VCaP (cell line): ENCODE measurements at regions not wholly inside any gene's neighbourhood (a gene's known extent, or its start where the extent isn't known, plus 50 kb on each side); places are given as distances from the start of the nearest gene placed in this dataset.

Experiments
- H3K27ac ChIP-seq: fragments of 450-650 bp; 2 replicates; pipeline ENCODE4 v1.5.1; 2017
- CTCF ChIP-seq: fragments of 450-650 bp; conservative IDR thresholded peaks from 2 replicates; pipeline ENCODE4 v1.5.1; 2017; ENCODE audit warnings: mild to moderate bottlenecking, moderate library complexity

- H3K27ac ChIP-seq, result no peak overlapping the region
- no peak for TF ChIP-seq CTCF
Observed at GRCh38 chr4:31026256-31026655, 306.1 kb downstream of the PCDH7 start.

GRCh38 chr4:31034550-31034949 is 314.4 kb downstream of the PCDH7 start:
- no peak for TF ChIP-seq CTCF

GRCh38 chr4:31035761-31036160 is 315.6 kb downstream of the PCDH7 start:
- H3K27ac ChIP-seq, result no peak overlapping the region
- no peak for TF ChIP-seq CTCF

More at GRCh38 chr4:31034550-31034949, 314.4 kb downstream of the PCDH7 start:
- H3K27ac ChIP-seq, result no peak overlapping the region

- no peak for TF ChIP-seq CTCF
- H3K27ac ChIP-seq, result no peak overlapping the region
Observed at GRCh38 chr4:31037703-31038102, 317.5 kb downstream of the PCDH7 start.

GRCh38 chr4:31039382-31039781 is 319.2 kb downstream of the PCDH7 start:
- TF ChIP-seq CTCF, result no peak
- no peak overlapping the region for H3K27ac ChIP-seq

- TF ChIP-seq CTCF, result no peak
Observed at GRCh38 chr4:31040106-31040505, 319.9 kb downstream of the PCDH7 start.

GRCh38 chr4:31041385-31041784 is 321.2 kb downstream of the PCDH7 start:
- no peak overlapping the region for H3K27ac ChIP-seq
- TF ChIP-seq CTCF, result no peak

More at GRCh38 chr4:31040106-31040505, 319.9 kb downstream of the PCDH7 start:
- no peak overlapping the region for H3K27ac ChIP-seq

GRCh38 chr4:31041853-31042252 is 321.7 kb downstream of the PCDH7 start:
- no peak overlapping the region for H3K27ac ChIP-seq
- TF ChIP-seq CTCF, result no peak
